SH-SY5Y (cell line): ENCODE measurements at regions not wholly inside any gene's neighbourhood (a gene's known extent, or its start where the extent isn't known, plus 50 kb on each side); places are given as distances from the start of the nearest gene placed in this dataset.

Experiments used
- GATA2 ChIP-seq: IDR thresholded peaks from 2 replicates; pipeline ENCODE4 v1.6.1; 2011; ENCODE audit warnings: mild to moderate bottlenecking, low read depth, low read length
- GATA3 ChIP-seq: IDR thresholded peaks from 2 replicates; pipeline ENCODE4 v1.6.1; 2011; ENCODE audit warnings: low read depth, mild to moderate bottlenecking, low read length, moderate library complexity

- TF ChIP-seq GATA2 (no peak), GATA3 (no peak)
Observed at GRCh38 chr2:129627437-129627836, 352.0 kb upstream of the RAB6C start.

DNA sequence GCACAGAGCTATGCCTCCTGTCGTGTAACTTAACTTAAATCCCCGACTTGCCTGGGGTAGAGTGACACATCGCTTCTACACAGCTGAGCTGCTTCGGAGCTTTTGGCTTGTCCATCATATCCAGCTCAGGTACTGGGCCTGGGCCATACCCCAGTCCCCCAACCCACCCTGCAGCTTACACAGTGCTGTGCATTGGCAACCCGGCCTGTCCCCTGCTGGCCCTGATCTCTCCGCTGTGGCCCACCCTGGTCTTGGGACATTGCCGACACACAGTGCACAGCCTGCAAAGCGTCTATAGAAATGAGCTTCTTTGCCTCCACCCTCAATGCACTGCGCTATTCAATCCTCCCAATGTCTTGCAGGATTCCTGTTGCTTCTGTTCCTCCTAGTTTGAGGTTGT lies 342.8 kb upstream of the RAB6C start:
- TF ChIP-seq GATA2 (no peak), GATA3 (no peak)

GRCh38 chr2:129641371-129641770 lies 338.1 kb upstream of the RAB6C start:
- TF ChIP-seq GATA2 = no peak
- no peak for TF ChIP-seq GATA3

DNA sequence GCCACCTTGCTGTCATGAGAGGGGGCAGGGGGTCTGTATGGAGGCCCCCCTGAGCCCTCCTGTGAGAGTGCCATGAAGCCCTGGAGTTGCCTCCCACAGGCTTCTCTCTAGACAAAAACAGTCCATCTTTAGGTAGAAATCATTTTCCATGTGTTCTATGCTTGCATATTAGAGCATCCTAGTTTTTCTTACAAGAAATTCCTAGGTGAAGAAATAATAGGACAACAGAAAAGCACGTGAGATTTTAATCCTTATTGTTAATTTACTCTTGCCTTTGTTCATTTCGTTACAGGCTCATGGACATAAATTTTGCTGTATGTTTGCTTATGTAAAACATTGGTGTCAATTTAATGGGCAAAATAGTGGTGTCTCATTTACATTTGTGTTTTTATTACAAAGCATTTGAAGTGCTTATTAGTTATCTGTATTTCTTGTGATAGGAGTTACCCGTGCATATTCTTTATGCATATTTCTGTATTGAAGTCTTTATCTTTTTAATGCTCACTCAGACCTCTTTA lies 336.9 kb upstream of the RAB6C start:
- no peak for TF ChIP-seq GATA2
- no peak for TF ChIP-seq GATA3

- TF ChIP-seq GATA3 (no peak), GATA2 (no peak)
Observed at GRCh38 chr2:129645335-129645734, 334.1 kb upstream of the RAB6C start.

GRCh38 chr2:129646107-129646506 lies 333.4 kb upstream of the RAB6C start:
- TF ChIP-seq GATA2 (no peak), GATA3 (no peak)

DNA sequence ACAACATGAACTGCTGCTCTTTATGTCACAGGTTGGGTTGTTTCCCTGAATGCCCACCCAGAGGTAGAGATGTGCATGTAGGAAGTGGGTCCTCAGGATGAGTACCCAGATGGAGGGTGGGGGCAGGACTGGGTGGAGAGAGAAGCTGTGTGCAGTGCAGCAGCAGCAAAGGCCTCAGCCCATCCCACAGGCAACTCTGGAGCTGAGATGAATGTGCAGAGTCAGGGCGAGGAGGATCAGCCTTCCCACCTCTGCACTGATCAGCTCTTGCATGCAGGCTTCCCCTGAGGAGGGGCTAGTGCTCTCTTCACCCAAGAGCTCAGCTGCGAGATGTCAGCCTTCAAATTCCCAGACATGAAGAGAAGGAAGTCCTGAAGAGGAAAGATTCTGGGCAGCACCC lies 326.2 kb upstream of the RAB6C start:
- no peak for TF ChIP-seq GATA2
- TF ChIP-seq GATA3 = no peak

GRCh38 chr2:129654331-129654730 lies 325.1 kb upstream of the RAB6C start:
- no peak for TF ChIP-seq GATA2
- TF ChIP-seq GATA3 = no peak

GRCh38 chr2:129656081-129656598 lies 323.3 kb upstream of the RAB6C start:
- TF ChIP-seq GATA3 (no peak), GATA2 (no peak)

GRCh38 chr2:129658430-129658829 lies 321.0 kb upstream of the RAB6C start:
- TF ChIP-seq GATA2 (no peak), GATA3 (no peak)

- TF ChIP-seq GATA3 (no peak), GATA2 (no peak)
Observed at GRCh38 chr2:129661935-129662334, 317.5 kb upstream of the RAB6C start.

DNA sequence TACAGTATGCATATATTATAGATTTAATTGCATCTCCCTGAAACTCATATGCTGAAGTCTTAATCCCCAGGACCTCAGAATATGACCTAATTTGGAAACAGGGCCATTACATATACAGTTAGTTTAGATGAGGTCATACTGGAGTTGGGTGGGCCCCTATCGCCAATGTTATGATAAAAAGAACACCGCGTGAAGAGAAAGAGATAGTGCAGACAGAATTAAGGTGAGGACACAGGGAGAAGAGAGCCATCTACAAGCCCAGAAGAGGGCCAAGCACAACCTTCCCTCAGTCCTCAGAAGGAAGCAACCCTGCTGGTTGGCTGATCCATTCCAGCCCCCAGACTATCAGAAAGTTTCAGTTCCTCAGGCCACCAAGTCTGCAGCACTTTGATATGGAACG lies 311.9 kb upstream of the RAB6C start:
- TF ChIP-seq GATA3 (no peak), GATA2 (no peak)

GRCh38 chr2:129672521-129672920 lies 306.9 kb upstream of the RAB6C start:
- TF ChIP-seq GATA2 (no peak), GATA3 (no peak)

DNA sequence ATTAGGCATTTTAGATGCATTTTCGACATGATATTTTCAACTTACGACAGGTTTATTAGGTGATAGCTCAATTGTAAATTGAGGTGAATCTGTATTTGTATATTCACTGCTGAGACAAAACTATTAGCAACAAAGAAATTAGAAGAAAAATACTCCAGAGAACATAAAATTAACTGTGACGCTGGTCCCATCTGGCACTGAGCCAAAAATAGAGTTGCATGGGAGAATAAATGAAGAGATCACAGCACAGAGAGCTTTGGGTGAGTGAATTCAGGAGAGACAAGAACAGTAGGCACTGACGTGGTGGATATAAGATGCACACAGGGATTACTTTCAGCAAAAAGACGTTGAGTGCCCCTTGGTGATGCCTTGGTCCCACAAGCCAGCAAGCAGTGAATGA lies 306.2 kb upstream of the RAB6C start:
- no peak for TF ChIP-seq GATA3
- TF ChIP-seq GATA2 = no peak

DNA sequence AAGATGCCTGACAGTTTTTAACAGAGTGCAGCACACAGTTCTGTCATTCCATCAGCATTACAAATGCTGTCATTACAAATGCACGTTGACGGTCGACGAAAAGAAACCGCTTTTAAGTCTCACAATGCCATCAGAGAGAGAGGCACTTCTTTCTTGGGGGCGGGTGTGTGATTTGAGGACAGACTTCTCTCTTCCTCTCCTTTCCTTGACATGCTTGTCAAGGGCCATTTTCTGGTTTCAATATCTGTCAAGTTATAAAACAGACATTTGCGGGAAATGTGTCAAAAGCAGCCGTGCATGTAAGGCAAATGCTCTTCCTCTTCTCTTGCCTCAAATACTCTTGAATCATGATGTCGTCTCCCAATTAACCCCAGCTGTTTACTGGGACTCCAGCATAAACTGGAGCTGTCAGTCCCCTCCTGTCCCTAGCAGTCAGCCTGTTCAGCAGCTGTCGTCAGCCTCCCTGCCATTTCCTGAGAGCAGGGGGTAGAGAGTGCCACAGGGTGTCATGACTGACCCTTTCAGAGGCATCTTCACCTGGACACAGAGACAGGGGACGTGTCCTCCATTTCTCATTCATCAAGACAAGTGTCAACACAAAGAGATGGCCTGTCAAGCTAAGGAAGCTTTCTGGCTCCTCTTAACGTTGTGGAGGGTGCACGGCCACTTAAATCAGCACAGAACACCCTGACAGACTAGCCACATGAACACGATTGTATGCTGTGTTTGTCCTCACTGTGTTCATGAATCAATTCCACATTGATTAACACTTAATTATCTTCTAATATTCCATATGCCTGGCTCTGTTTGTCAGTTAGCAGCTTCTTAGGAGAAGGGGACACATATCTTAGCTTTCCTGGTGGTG lies 305.4 kb upstream of the RAB6C start:
- TF ChIP-seq GATA3 (no peak), GATA2 (no peak)
